Activated CD8-positive, alpha-beta memory T cell treated with anti-CD3 and anti-CD28 coated beads for 36 hours (primary cell): ENCODE measurements at regions not wholly inside any gene's neighbourhood (a gene's known extent, or its start where the extent isn't known, plus 50 kb on each side); places are given as distances from the start of the nearest gene placed in this dataset.
"Not testable (repeated sequence)": the region's sequence is repeated elsewhere in the genome, so short reads cannot be mapped to it uniquely, and the experiment has no call there.

ENCODE experiments used
- CTCF ChIA-PET: fragments of 350-600 bp; sonication (Branson Sonifier 250); formaldehyde crosslinking; loops from one replicate; lab custom pipeline; 2021; ENCODE audit warnings: antibody characterized with exemption; lab: Charles Lee
- POLR2A ChIA-PET: fragments of 350-600 bp; sonication (Branson Sonifier 250); formaldehyde crosslinking; loops from one replicate; lab custom pipeline; 2021; ENCODE audit warnings: antibody characterized with exemption; lab: Charles Lee

DNA sequence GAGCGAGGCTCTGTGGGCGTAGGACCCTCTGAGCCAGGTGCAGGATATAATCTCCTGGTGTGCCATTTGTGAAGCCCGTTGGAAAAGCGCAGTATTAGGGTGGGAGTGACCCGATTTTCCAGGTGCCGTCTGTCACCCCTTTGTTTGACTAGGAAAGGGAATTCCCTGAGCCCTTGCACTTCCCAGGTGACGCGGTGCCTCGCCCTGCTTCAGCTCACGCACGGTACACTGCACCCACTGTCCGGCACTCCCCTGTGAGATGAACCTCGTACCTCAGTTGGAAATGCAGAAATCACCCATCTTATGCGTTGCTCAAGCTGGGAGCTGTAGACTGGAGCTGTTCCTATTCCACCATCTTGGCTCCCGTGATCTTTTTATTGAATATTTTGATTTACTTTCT lies 576.0 kb upstream of the CPEB2 start:
- CTCF ChIA-PET, POLR2A ChIA-PET: not testable (repeated sequence)

DNA sequence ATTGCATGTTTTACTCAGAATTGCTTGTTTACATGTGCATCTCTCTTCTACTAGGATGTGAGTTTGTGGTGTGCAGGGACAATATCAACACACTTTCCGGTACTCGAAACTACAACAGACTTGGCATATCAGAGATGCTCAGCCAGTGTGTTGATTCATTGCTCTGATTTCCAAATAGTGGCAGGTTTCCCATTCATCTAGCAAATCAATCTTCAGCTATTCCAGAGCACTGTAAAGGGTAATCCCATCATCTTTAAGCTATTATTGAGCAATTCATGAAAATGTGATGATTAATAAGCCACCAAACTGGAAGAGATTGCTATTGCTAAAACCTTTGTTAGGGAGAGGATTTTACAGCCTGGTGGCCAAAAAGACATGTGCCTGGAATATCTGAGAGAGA lies 574.2 kb upstream of the CPEB2 start:
- ChIA-PET CTCF (no interaction called here), POLR2A (no interaction called here)

DNA sequence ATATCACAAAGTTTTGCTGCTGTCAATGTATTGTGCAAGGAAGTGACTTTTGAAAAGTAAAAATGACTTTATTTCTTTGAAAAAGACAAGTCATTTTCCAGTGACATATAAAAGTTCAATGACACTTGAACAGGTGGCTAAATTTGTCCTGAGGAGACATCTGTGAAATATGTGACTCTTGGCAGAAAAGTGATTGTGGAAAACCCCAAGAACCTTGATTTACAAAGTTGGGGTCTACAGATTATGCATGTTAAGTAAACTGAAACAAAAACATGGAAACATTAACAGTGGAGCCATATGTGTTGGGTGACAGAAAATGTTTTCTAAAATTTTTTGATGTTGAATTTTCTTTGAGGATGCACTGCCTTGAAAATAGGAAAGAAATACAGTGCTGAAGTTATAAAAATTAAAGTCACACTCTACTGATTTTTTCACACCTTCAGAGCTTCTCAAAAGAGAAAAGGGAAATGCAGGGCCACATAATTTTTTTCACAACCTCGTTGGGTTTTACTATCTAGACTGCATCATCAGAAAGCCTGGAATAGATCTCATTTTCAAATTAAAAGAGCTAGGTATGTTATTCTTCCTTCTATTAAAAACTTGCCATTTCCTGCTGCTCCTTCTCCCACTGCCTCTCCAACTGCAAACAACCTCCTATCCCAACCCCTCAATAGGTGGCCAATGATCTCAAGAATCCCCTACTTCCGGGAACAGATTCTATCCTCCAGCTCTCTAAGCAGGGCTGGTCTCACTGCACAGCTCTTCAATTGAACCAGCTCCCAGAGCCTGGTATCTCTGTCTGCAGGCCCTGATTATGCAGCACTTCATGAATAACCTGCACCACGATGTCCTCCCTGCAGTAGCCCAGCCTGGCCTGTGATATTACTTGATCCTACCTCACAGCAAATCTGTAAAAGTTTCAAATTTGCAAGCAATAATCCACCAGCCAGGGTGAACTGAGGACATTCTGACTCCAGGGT lies 570.8 kb upstream of the CPEB2 start:
- CTCF ChIA-PET: no interaction called here
- POLR2A ChIA-PET: no interaction called here

DNA sequence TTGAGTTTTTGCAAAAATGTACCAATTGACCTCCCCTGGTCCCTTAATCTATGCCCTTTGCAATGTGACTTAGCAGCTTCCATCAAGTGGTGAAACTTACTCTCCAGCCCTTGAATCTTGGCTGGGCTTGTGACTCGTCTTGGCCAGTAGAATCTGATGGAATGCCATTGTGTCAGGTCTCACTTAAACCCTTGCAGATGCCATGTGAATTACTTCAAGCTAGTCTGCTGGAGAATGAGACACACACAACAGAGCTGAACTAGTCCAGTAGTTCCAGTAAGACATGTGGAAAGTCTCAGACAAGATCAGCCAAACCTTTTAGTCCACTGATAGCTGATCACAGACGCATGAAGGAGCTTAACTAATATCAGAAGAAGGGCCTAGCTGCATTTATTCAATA lies 567.8 kb upstream of the CPEB2 start:
- CTCF ChIA-PET: no interaction called here
- POLR2A ChIA-PET: no interaction called here

DNA sequence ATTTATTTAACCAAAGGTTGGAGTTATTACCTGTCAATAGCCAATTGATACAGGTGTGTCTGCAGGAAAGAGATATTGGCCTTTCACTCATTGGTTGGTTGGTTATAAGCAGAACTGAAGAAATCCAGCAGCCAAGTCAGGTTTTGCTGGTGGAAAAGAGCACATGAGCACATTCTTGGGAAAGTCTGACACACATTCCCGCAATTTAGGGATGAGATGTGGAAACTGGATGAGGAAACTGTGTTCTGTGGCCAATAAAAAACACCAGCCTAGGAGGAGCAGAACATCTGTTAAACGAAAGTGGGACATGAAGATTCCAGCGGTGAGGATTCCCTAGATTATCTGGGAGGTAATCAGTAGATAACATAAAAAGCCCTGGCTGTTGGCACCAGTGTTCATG lies 567.4 kb upstream of the CPEB2 start:
- POLR2A ChIA-PET: no interaction called here
- CTCF ChIA-PET: no interaction called here

DNA sequence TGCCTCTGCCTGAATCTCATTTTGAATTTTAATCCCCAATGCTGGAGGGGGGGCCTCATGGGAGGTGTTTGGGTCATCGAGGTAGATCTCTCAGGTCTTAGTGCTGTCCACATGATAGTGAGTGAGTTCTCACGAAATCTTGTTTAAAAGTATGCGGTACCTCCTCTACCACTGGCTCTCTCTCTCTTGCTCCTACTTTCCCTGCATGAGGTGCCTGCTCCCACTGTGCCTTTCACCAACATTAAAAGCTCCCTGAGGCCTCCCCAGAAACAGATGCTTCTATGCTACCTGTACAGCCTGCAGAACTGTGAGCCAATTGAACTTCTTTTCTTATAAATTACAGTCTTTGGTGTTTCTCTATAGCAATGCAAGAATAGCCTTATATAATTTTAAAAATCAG lies 560.7 kb upstream of the CPEB2 start:
- CTCF ChIA-PET: no interaction called here
- POLR2A ChIA-PET: no interaction called here

DNA sequence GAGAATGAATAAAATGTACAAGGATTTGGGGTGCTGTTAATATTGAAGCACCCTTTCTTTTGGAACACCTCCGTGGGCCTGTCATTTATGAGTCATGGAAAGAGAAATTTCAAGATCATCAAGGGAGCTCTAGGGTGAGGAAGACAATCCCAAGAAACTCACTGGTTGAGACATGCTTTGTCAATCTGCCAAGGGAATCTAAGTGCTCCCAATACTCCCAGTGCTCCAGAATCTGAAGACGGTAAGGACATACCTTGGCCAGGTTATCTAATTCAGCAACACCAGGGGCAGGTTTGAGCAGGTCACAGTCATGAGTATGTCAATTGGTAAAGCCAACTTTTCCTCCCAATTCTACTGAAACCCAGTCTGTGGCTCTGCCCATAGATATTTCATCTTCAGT lies 556.4 kb upstream of the CPEB2 start:
- CTCF ChIA-PET: no interaction called here
- POLR2A ChIA-PET: no interaction called here

DNA sequence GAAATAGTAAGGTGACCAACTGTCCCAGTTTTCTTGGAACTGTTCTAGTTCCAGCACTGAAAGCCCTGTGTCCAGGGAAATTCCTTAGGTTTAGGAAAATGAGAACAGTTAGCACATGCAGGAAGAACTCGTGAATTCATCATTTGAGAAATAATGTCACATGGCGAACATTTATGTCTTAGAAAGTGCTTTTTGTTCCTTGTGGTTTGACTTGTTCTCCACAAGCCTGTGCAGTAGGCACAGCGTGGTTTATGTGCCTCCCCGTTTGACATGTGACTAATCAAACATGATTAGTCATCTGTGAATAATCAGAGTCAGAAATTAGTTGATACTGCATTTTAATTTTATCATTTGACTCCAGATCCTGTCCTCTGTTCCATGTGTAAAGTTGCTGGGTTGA lies 556.0 kb upstream of the CPEB2 start:
- ChIA-PET POLR2A (no interaction called here), CTCF (no interaction called here)

DNA sequence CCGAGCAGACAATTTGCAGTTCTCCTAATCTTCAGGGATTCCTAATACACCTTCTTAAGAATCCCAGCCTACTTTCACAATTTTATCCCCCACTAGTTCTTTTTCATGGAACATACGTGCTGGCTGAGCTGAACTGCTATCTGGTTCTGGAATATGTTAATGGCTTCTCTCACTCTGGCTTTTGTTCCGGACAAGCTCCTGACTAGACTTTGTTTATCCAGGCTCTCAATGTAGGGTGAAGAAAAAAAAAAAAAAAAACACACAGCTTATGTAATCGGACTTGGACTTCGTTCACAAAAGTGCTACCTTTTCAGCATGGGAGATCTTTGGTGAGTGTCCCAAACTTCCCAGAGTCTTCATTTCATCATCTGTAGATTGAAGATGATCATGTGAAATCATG lies 555.4 kb upstream of the CPEB2 start:
- ChIA-PET POLR2A (no interaction called here), CTCF (no interaction called here)

DNA sequence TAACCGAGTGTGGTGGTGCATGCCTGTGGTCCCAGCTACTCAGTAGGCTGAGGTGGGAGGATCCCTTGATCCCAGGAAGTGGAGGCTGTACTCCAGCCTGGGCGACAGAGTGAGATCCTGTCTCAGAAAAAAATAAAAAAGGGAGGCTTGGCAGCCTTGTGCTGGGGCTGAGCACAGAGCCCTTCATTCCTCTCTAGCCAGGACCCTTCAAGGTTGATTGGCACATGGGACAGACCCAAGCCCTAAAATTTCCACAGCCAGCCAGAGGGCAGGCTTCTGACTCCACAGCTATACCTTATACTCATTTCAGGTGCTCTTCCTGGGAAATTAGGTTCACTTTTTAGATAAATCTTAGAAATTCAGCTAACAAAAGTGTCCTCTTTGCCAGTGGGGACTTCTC lies 553.0 kb upstream of the CPEB2 start:
- POLR2A ChIA-PET: no interaction called here

DNA sequence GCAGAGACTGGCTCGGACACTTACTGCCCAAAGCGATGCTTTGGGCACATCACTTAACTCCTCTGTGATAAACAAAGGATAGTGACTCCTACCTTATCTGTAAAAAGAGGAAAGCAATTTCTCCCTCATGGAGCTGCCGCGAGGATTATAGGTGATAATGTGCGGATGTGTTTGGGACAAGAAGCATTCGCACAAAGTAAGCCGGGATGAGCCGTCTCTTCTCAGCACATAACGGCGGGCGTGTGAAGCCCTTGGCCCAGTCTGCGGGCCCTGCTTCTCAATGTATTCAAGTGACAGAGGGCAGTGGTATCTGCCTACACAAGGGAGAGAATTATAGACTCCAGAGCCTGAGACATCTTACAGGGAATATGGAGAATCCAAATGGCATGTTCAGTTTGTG lies 550.3 kb upstream of the CPEB2 start:
- CTCF ChIA-PET: no interaction called here
- POLR2A ChIA-PET: no interaction called here

More for the DNA sequence above, 553.0 kb upstream of the CPEB2 start:
- CTCF ChIA-PET: interaction anchor here (0.5 to 0.6 kb wide), 2 partner anchors 577 to 793 kb away, joined by 3 read pairs; no protein-coding TSS in a partner anchor

DNA sequence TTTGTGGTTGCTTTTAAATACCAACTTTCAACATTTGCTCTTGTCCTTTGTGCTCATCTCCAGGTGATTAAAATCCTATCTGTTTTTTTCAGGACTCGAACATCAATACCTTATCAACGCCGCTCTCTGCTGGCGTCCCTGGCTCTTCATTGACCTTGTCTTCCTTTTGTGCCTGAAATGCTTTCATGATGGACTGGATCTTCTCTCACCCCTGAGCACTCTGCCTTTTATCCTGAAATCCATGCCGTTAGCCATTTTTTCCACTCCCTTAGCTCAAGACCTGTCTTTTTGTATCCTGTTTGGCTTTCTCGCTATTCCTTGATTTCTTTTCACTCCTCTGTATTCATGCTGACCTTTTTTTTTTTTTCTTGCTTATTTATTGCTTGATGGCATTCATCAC lies 549.5 kb upstream of the CPEB2 start:
- POLR2A ChIA-PET: no interaction called here
- CTCF ChIA-PET: no interaction called here

DNA sequence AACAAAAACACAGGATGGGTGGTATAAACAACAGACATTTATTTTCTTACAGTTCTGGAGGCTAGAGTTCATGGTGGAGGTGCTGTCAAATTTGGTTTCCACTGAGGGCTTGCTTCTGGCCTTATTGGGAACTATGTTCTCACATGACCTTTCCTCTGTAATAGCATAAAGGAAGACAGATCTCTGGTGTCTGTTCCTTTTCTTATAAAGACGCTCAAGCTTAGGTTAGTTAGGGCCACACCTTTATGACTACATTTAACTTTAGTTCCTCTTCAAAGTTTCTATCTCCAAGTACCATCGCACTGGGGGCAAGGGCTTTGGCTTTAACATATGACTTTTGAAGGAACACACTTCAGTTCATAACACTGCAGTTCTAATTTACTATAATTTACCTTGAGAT lies 543.8 kb upstream of the CPEB2 start:
- POLR2A ChIA-PET: no interaction called here
- CTCF ChIA-PET: no interaction called here

DNA sequence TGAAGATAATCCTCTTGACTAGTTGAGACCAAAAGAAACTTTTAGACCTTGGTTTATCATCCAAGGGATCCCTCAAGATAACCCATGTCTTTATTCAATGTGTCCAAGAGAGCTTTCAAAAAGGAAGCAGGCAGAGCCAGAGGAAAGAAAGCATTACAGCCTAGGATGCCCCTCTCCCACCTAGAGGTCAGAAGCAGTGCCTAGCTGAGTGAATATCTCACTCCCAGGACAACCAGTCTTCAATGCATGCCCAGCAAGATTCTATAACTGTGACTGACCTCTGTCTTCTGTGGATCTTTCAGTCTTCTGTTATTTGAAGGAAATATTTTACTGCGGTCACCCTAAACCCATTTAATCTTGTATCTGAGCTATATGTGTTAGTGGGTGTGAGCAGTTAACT lies 537.2 kb upstream of the CPEB2 start:
- CTCF ChIA-PET: no interaction called here
- POLR2A ChIA-PET: no interaction called here

DNA sequence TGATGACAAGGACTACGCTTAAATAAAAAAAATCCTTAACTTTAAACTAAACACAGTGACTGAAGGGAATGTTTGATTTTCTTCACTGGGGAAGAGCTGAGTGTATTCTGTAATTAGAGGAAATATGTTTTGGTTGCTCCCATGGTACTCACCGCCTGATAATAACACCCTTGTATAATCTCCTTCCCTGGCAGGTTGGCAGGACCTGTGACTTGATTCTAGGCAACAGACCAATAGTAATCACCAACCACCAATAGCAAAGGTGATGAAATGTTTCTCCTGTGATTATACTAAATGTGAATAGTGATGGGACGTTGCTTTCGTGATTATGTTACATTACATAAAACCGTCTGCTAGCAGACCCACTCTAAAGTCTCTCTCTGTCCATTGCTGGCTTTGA lies 536.8 kb upstream of the CPEB2 start:
- ChIA-PET CTCF (no interaction called here), POLR2A (no interaction called here)

DNA sequence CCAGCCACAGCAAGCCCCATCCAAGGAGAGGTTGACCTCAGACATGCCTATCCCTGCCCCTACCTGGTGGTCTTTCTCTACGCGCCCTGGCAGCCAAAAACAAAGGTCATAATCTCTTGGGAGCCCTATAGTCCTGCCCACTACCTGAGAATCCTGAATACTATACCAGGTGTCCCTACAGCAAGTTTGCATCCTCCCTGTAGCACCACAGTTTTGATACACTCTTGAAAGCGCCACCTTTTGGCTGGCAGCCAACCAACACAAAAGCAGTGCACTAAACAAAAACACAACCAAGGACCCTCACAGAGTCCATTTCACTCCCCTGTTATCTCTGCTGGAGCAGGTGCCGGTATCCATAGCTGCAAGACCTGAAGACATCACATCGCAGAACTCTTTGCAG lies 523.8 kb upstream of the CPEB2 start:
- ChIA-PET CTCF (no interaction called here), POLR2A (no interaction called here)

DNA sequence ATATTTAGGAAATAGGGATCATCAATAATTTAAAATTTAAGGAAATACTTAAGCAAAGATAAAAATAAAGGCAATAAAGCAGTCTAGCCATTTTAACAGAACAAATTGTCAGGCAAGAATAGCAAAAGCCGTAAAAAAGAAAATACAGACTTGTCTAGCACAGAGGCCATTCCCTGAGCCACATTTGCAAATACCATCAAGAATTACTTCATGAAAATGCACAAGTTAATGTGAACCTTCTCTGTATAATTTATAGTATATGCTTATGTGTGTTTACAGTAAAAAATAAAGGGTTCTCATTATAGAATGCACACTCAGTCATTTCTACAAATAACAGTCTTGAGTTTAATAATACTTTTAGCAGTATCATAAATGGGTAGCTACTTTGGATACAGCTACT lies 505.9 kb upstream of the CPEB2 start:
- ChIA-PET CTCF (no interaction called here), POLR2A (no interaction called here)

DNA sequence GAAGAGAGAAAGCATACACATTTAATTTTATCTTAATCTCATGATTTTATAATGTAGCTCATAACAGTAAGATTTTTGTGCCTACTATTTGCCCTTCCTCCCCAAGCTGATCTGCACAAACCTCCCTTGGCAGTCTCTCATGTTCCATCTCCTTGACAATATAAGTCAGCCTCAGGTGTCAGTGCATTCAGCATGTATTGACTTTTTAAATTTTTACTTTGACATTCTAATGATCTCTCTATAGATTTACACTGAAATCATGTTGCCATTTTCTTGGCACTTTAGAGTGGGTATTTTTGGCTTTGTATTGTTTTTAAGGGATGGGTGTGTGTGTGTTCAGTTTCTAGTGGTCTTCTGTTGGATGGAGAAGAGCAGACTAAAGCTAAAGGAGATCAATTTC lies 505.3 kb upstream of the CPEB2 start:
- CTCF ChIA-PET: no interaction called here
- POLR2A ChIA-PET: no interaction called here

DNA sequence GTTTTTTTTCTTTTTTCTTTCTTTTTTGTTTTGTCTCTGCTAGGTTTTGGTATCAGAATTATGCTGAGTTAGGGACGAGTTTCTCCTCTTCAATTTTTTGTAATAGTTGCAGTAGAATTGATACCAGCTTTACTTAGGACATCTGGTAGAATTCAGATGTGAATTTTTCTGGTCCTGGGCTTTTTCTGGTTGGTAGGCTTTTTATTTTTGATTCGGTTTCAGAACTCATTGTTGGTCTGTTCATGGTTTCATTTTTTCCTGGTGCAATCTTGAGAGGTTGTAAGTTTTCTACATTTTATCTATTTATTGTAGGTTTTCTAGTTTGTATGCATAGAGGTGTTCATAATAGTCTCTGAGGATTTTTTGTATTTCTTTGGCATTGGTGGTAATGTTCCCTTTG lies 498.1 kb upstream of the CPEB2 start:
- ChIA-PET POLR2A (no interaction called here), CTCF (no interaction called here)

DNA sequence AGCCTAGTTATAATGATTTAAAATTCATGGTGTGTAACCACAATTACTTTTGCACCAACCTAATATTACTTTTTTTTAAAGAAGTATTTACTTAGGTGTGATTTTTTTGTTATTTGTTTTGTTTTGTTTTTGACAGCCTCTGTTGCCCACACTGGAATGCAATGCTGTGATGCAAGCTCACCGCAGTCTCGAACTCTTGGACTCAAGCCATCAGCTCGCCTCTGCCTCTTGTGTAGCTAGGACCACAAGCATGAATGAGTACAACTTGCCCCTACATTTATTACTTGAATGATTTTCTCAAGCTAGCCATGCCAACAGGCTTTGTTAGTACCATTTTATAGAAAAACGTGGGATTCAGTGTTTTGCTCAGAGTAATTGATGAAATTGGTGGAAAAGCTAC lies 488.8 kb upstream of the CPEB2 start:
- ChIA-PET POLR2A (no interaction called here), CTCF (no interaction called here)

DNA sequence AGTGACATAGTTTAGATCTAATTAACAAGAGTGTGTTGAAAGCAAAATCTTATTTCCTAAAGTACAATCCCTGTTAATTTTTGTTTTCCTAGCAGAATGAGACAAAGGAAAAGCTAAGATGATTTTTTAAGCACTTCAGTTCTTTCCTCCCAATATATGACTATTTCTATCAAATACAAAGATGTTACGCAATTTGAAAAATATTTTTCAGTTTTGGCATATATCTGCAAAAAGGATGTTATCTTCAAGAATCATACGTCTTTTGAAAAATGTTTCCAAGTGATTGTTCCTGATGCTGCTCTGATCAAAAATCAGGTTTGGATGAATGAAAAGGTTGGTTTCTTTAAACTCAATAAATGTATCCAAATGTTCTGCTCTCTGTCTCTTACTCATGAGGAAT lies 486.7 kb upstream of the CPEB2 start:
- ChIA-PET POLR2A (no interaction called here), CTCF (no interaction called here)

DNA sequence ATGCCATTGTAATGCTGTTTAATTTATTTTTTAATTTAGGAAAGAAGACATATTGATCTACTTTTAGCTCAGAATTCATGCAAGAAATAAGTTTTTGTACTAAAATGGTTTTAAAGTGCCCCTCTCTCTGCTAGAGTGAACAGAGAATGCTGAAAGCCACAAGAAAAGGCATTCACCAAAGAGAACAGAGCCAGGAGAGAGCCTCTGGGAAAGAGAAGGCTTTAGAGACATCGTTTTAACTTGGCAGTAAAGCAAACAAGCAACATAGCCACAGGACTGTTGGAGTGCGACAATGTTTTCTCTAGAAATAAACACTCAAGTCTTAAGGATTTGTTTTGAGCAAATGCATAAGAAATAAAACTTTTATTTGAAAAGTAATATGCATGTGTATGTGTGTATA lies 484.1 kb upstream of the CPEB2 start:
- ChIA-PET CTCF (no interaction called here), POLR2A (no interaction called here)
